SK-N-SH (cell line): ENCODE measurements at regions not wholly inside any gene's neighbourhood (a gene's known extent, or its start where the extent isn't known, plus 50 kb on each side); places are given as distances from the start of the nearest gene placed in this dataset.

Experiments used
- CTCF ChIA-PET: fragments of 300-600, 350-600 bp; formaldehyde crosslinking; extraction: SDS; loops from one replicate; lab custom pipeline; 2021; lab: Yijun Ruan, JAX
- POLR2A ChIA-PET: fragments of 350-600 bp; sonication (Branson Sonifier 250); formaldehyde crosslinking; extraction: SDS; loops from one replicate; lab custom pipeline; 2020; ENCODE audit warnings: antibody characterized with exemption, inconsistent platforms; lab: Yijun Ruan, JAX
- DNase-seq: peaks from one replicate; pipeline ENCODE4 v3.0.0; 2012
- H2AFZ ChIP-seq: fragments of 200-600 bp; sonication (generic); 2 replicates; pipeline ENCODE4 v1.8.1; 2016; ENCODE audit warnings: antibody characterized with exemption, mild to moderate bottlenecking, low read depth
- H3F3A ChIP-seq: fragments of 200-600 bp; sonication (generic); replicated peaks from 2 replicates; pipeline ENCODE3; 2016; ENCODE audit warnings: antibody characterized with exemption, mild to moderate bottlenecking; ENCODE audit not compliant: insufficient read depth
- H3K27ac ChIP-seq, 2 experiments: fragments of 200-500 bp in 1 of 2; fragments of 200-600 bp in 1 of 2; sonication (Bioruptor generic) in 1 of 2; sonication (generic), shearing (Covaris generic) in 1 of 2; 2 replicates each; pipeline versions ENCODE4 v1.5.1 to v1.6.1; 2014 to 2016; ENCODE audit warnings: low read depth in 2 of 2, inconsistent platforms in 1 of 2, low read length in 1 of 2, mild to moderate bottlenecking in 1 of 2, mixed read lengths in 1 of 2
- H3K27me3 ChIP-seq: fragments of 200-600 bp; sonication (generic), shearing (Covaris generic); 2 replicates; pipeline ENCODE4 v1.6.1; 2016; ENCODE audit warnings: mixed run types; ENCODE audit not compliant: insufficient read depth
- H3K36me3 ChIP-seq, 2 experiments: fragments of 200-500 bp in 1 of 2; fragments of 200-600 bp in 1 of 2; sonication (Bioruptor generic) in 1 of 2; sonication (generic) in 1 of 2; replicated peaks in 1 of 2; 2 replicates each; pipeline versions ENCODE3 to v1.5.1; 2014 to 2016; ENCODE audit warnings: low read length in 1 of 2, mild to moderate bottlenecking in 1 of 2; ENCODE audit not compliant: insufficient read depth in 2 of 2, control insufficient read depth in 1 of 2
- H3K4me1 ChIP-seq, 2 experiments: fragments of 200-500 bp in 1 of 2; fragments of 200-600 bp in 1 of 2; sonication (Bioruptor generic) in 1 of 2; sonication (generic), shearing (Covaris generic) in 1 of 2; 2 replicates each; pipeline versions ENCODE4 v1.5.1 to v1.6.1; 2014 to 2016; ENCODE audit warnings: low read depth in 1 of 2, low read length in 1 of 2, mixed run types in 1 of 2; ENCODE audit not compliant: insufficient read depth in 2 of 2, control insufficient read depth in 1 of 2
- H3K4me2 ChIP-seq: fragments of 200-600 bp; sonication (generic), shearing (Covaris generic); 2 replicates; pipeline ENCODE4 v1.6.1; 2017; ENCODE audit warnings: mixed run types
- H3K4me3 ChIP-seq, 2 experiments: fragments of 200-500 bp in 1 of 2; fragments of 200-600 bp in 1 of 2; sonication (Bioruptor generic) in 1 of 2; sonication (generic), shearing (Covaris generic) in 1 of 2; 2 replicates each; pipeline versions ENCODE4 v1.5.1 to v1.8.1; 2014 to 2016; ENCODE audit warnings: low read depth in 2 of 2, inconsistent platforms in 1 of 2, low read length in 1 of 2, mild to moderate bottlenecking in 1 of 2, mixed read lengths in 1 of 2, moderate library complexity in 1 of 2
- H3K79me2 ChIP-seq: fragments of 200-600 bp; sonication (generic); 2 replicates; pipeline ENCODE4 v1.8.1; 2017; ENCODE audit warnings: mild to moderate bottlenecking; ENCODE audit not compliant: insufficient read depth
- H3K9ac ChIP-seq: fragments of 200-600 bp; sonication (generic); 2 replicates; pipeline ENCODE4 v1.6.1; 2017; ENCODE audit warnings: mixed run types
- H3K9me2 ChIP-seq: fragments of 200-600 bp; sonication (generic); 2 replicates; pipeline ENCODE4 v1.6.1; 2017; ENCODE audit warnings: mixed run types
- H3K9me3 ChIP-seq: fragments of 200-600 bp; sonication (generic); 2 replicates; pipeline ENCODE4 v1.6.1; 2017; ENCODE audit warnings: mixed run types, mild to moderate bottlenecking, moderate library complexity
- H4K20me1 ChIP-seq: fragments of 200-600 bp; sonication (generic); 2 replicates; pipeline ENCODE4 v1.6.1; 2017; ENCODE audit warnings: mild to moderate bottlenecking, mixed run types; ENCODE audit not compliant: insufficient read depth
- CHD2 ChIP-seq: fragments of 150-350 bp; IDR thresholded peaks from 2 replicates; pipeline ENCODE4 v1.6.1; 2018; ENCODE audit warnings: low read length; ENCODE audit not compliant: partially characterized antibody
- ELF1 ChIP-seq: IDR thresholded peaks from 2 replicates; pipeline ENCODE4 v1.4.0; 2012
- EP300 ChIP-seq, 2 experiments: IDR thresholded peaks; 2 replicates each; pipeline versions ENCODE4 v1.4.0 to v1.6.1; 2012; ENCODE audit warnings: borderline replicate concordance in 1 of 2, low read depth in 1 of 2, low read length in 1 of 2
- EZH2phosphoT487 ChIP-seq: fragments of 200-600 bp; sonication (generic); IDR thresholded peaks from 2 replicates; pipeline ENCODE4 v1.6.1; 2017; ENCODE audit warnings: low read depth, mixed run types, mild to moderate bottlenecking, antibody characterized with exemption, moderate library complexity, borderline replicate concordance
- GATA2 ChIP-seq: sonication (generic); formaldehyde crosslinking; IDR thresholded peaks from 2 replicates; pipeline ENCODE4 v1.5.0; 2020; ENCODE audit warnings: mild to moderate bottlenecking, missing genetic modification reagents
- JUND ChIP-seq: IDR thresholded peaks from 2 replicates; pipeline ENCODE4 v1.4.0; 2012
- NRF1 ChIP-seq: IDR thresholded peaks from 2 replicates; pipeline ENCODE4 v1.6.1; 2012; ENCODE audit warnings: low read depth, mild to moderate bottlenecking, low read length
- PBX3 ChIP-seq: IDR thresholded peaks from 2 replicates; pipeline ENCODE4; 2012
- POLR2AphosphoS5 ChIP-seq: IDR thresholded peaks from 2 replicates; pipeline ENCODE4 v1.6.1; 2012; ENCODE audit warnings: low read depth, low read length
- RAD21 ChIP-seq: IDR thresholded peaks from 2 replicates; pipeline ENCODE4 v1.6.1; 2012; ENCODE audit warnings: mild to moderate bottlenecking, low read length
- RCOR1 ChIP-seq: fragments of 150-350 bp; IDR thresholded peaks from 2 replicates; pipeline ENCODE4 v1.6.1; 2017; ENCODE audit warnings: antibody characterized with exemption, low read length
- RFX5 ChIP-seq: IDR thresholded peaks from 2 replicates; pipeline ENCODE4 v1.6.1; 2012; ENCODE audit warnings: mild to moderate bottlenecking, improper control_type of control experiment, low read length
- SIN3A ChIP-seq: IDR thresholded peaks from 2 replicates; pipeline ENCODE4 v1.6.1; 2012; ENCODE audit warnings: low read depth, mild to moderate bottlenecking, low read length, moderate library complexity, borderline replicate concordance
- SMC3 ChIP-seq: IDR thresholded peaks from 2 replicates; pipeline ENCODE4 v1.6.1; 2012; ENCODE audit warnings: low read depth, low read length, improper control_type of control experiment
- ZBTB33 ChIP-seq: IDR thresholded peaks from 2 replicates; pipeline ENCODE4 v1.4.0; 2012; ENCODE audit warnings: low read depth, borderline replicate concordance
- WGBS: methylation state at CpG from one replicate; pipeline ENCODE4 v1.1.6; 2017; ENCODE audit warnings: low lambda C conversion rate; 5-methylcytosine and 5-hydroxymethylcytosine counted together

DNA sequence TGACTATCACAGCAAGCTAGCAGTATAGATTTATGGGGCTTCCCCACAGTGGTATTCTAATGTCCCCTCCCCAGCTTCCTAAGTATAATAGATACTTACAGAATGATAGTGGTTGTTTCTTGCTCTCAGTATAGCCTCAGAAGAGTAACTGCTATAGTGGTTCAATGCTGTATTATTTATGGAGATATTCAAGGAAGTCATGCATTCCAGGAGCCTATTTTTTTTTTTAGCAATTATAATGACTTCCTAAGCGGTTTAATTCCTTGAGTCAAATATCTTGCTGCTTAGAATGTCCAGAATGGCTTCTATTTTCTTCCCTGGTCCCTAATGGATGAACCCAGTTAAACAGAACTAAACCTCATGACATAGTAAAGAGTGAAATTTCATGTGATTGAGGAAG lies 451.5 kb upstream of the SEMA3D start:
- H2AFZ ChIP-seq: no peak overlapping the region
- CTCF ChIA-PET: interaction anchor here (1.0 to 2.4 kb wide), 2 partner anchors 111 to 192 kb away, joined by 3 to 5 read pairs; no protein-coding TSS in a partner anchor

DNA sequence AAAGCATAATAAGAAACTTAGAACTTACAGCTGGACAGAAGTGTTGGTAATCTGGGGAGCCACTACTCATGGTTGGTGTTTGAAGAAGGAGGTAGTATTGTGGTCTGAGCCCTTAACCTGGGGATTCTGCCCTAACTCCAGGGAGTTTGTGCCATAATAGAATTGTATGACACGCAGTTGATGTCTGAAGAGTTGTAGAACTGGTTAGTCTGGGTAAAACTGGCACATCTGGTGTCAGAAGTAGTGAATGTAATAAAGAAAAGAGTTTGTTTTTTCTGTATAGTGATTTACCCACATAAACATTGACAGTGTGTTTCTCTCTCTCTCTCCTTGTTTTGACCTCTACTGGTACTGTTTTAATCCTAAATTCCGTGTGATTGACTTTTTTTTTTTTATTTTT lies 448.1 kb upstream of the SEMA3D start:
- Histone ChIP-seq H3K4me2 (no peak overlapping the region), H2AFZ (no peak overlapping the region), H3K4me3 (no peak overlapping the region), H4K20me1 (no peaks in the 10 kb centered on the region), H3K27me3 (no peaks in the 10 kb centered on the region), H3K9me2 (no peaks in the 10 kb centered on the region), H3F3A (no peaks in the 10 kb centered on the region), H3K9ac (no peak overlapping the region), H3K27ac (no peak overlapping the region), H3K9me3 (no peaks in the 10 kb centered on the region), H3K36me3 (no peaks in the 10 kb centered on the region), H3K79me2 (no peaks in the 10 kb centered on the region), H3K4me1 (no peaks in the 10 kb centered on the region; a peak in 1 of 4 replicates)
- DNase-seq: no peak
- ChIA-PET POLR2A (no interaction called here), CTCF (interaction anchor here (1.5 kb wide), 1 partner anchor 593 kb away, joined by 4 read pairs; no protein-coding TSS in a partner anchor)
- TF ChIP-seq GATA2 (no peak), JUND (no peak)
- WGBS: 58% methylated on average over 2 of the region's 2 CpGs

More for the DNA sequence above, 451.5 kb upstream of the SEMA3D start:
- Histone ChIP-seq H3K4me1 (no peaks in the 10 kb centered on the region; a peak in 1 of 4 replicates), H3K9me2 (peaks cover under 1% of the 10 kb centered on the region; the same call in 1 of the 2 replicates), H3K27ac (no peak overlapping the region), H3K4me3 (no peak overlapping the region), H3K9me3 (no peaks in the 10 kb centered on the region), H3F3A (no peaks in the 10 kb centered on the region), H3K79me2 (no peaks in the 10 kb centered on the region), H3K9ac (no peak overlapping the region), H3K36me3 (no peaks in the 10 kb centered on the region), H4K20me1 (no peaks in the 10 kb centered on the region), H3K27me3 (no peaks in the 10 kb centered on the region), H3K4me2 (no peak overlapping the region)
- POLR2A ChIA-PET: no interaction called here
- no peak for DNase-seq
- TF ChIP-seq PBX3 (no peak), SMC3 (no peak), RCOR1 (no peak), EP300 (IDR thresholded peaks at IDR 0.05; ENCODE audit: borderline replicate concordance in 1 of 2, low read depth in 1 of 2, low read length in 1 of 2) (no peak), POLR2AphosphoS5 (no peak), NRF1 (no peak)
- 67% methylated on average over 1 of the region's 1 CpG for WGBS

DNA sequence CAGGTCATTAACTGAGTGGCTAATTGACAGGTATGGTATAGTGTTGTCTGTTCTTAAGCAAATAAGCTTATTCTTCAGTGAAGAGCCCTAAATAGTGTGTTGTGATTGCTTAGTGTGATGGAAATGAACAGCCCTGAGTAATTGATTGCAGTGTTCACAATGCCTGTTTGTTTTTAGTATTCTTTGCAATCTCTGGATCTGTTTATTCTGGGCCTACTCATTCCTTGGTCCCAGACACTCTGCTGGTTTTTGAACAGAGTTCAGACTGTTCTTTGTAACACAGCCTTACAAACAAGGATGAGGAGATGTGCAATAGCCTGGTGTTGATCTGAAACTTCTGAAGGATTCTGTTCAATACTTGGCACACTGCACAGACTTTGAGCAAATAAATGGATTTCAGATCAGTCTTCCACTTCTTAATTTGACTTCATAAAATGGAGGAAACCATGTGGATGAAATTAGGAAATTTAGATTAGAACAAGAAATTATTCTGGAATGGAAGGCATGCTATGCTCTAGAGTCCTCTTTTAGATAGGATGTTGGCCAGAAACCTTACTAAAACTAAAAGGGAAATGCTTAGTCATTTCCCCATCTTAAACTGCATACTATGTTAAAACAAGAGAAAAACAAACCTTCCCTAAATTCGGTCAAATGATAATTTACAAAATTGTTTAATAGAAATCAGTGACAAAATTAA lies 444.2 kb upstream of the SEMA3D start:
- Histone ChIP-seq H3K4me2 (no peak overlapping the region), H3K27me3 (no peaks in the 10 kb centered on the region), H3K27ac (peak overlapping the region in 1 of 2 experiments; percentile 3; a peak in 1 of 4 replicates), H3K9me3 (no peaks in the 10 kb centered on the region), H3K4me3 (no peak overlapping the region), H2AFZ (peak overlapping the region; percentile 47), H3K79me2 (no peaks in the 10 kb centered on the region), H4K20me1 (no peaks in the 10 kb centered on the region), H3K9ac (no peak overlapping the region), H3K36me3 (no peaks in the 10 kb centered on the region), H3F3A (no peaks in the 10 kb centered on the region), H3K9me2 (no peaks in the 10 kb centered on the region), H3K4me1 (peaks cover 0 to 9% of the 10 kb centered on the region in 2 experiments; a peak in 2 of 4 replicates)
- 65% methylated on average over 1 of the region's 1 CpG for WGBS
- DNase-seq: no peak
- POLR2A ChIA-PET: no interaction called here
- CTCF ChIA-PET: no interaction called here
- TF ChIP-seq RFX5 (no peak), NRF1 (no peak), RAD21 (no peak), ZBTB33 (no peak), CHD2 (no peak), EP300 (IDR thresholded peaks at IDR 0.05; ENCODE audit: borderline replicate concordance in 1 of 2, low read depth in 1 of 2, low read length in 1 of 2) (no peak), JUND (no peak), SIN3A (no peak), ELF1 (no peak), EZH2phosphoT487 (no peak)
